AG09309 (cell line): ENCODE measurements at regions not wholly inside any gene's neighbourhood (a gene's known extent, or its start where the extent isn't known, plus 50 kb on each side); places are given as distances from the start of the nearest gene placed in this dataset.

ENCODE experiments used
- DNase-seq: peaks from one replicate; pipeline ENCODE4 v3.0.0-alpha.2; 2010; ENCODE audit warnings: low read depth
- H3K4me3 ChIP-seq: 2 replicates; pipeline ENCODE4 v1.5.1; 2011; ENCODE audit warnings: mild to moderate bottlenecking, low read depth, low read length, moderate library complexity; ENCODE audit not compliant: control insufficient read depth
- TF ChIP-seq, protein P1 (sequence below): IDR thresholded peaks from 2 replicates; pipeline ENCODE4 v1.5.1; 2011; ENCODE audit warnings: mild to moderate bottlenecking, low read depth, low read length, inconsistent platforms; ENCODE audit not compliant: insufficient read depth, control insufficient read depth; ENCODE audit errors: missing control alignments

DNA sequence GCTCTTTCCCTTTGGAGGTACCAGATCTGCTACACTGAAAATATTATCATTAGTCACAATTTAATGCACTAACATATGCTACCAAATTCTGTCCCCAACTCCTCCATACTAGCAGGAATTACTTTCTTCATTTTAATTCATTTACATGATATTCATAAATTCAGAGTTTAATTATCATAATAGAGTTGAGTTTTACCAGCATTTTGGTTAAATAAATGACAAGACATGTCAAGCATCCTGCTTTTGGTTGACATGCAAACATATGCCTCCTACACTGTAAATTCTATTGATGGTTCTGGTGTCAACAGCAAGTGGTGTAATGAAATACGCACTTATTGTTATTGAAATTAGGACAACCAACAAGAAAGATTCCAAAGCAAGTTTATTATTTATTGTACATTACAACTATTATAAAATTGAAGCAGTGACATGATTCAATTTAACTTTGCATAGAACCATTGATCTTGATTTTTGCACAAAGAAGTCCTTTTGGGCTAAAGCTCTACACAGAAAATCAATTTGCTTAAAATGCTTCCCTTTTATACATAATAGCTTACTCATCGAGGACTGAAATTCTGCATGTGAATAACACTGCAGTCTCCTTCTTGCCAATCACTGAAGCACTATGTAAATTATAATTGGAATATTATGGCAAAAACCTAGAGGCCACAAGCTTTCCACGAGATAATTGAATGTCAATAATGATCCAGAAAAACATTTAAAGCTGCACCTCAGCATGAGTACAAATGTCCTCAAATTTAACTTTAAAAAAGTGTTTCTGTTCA is 728.6 kb upstream of the ADGRL2 start:
- DNase-seq = no peak
- no peak overlapping the region for H3K4me3 ChIP-seq
- TF ChIP-seq, protein P1, sequence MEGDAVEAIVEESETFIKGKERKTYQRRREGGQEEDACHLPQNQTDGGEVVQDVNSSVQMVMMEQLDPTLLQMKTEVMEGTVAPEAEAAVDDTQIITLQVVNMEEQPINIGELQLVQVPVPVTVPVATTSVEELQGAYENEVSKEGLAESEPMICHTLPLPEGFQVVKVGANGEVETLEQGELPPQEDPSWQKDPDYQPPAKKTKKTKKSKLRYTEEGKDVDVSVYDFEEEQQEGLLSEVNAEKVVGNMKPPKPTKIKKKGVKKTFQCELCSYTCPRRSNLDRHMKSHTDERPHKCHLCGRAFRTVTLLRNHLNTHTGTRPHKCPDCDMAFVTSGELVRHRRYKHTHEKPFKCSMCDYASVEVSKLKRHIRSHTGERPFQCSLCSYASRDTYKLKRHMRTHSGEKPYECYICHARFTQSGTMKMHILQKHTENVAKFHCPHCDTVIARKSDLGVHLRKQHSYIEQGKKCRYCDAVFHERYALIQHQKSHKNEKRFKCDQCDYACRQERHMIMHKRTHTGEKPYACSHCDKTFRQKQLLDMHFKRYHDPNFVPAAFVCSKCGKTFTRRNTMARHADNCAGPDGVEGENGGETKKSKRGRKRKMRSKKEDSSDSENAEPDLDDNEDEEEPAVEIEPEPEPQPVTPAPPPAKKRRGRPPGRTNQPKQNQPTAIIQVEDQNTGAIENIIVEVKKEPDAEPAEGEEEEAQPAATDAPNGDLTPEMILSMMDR = no peak

DNA sequence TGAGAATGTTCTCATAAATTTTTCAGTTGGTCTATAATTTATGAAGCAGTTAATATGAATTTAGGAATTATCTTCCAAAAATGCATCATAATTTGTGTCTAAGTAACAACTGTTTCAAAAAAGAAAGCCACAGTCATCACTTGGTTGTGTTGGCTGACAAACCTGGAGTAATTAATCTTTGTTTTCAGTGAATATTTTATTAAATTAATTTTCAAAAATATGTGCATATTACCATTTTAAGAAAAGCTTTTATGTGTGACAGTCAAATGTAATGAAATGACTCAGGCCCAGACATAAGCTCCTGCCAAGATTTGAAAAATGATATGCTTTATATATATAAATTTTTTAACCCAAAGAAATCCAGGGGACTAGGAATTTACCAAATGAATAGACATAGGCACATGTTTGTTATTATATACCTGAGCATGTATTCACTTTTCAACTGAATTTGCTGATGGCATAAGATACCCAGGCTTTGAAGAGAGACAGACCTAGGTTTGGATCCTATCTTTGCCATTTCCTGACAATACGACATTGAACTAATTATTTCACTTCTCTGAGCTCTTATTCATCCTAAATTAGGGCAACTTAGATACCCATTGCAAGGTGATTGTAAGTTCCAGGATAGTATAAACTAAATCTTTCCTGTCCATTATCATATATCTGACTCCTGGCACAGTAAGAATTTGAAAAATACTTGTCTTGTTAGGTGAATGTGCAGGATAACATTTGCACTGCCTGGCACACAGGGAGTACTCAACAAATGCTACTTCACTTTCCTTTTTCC is 729.5 kb upstream of the ADGRL2 start:
- H3K4me3 ChIP-seq = no peak overlapping the region
- DNase-seq = no peak
- TF ChIP-seq, protein P1 = no peak

DNA sequence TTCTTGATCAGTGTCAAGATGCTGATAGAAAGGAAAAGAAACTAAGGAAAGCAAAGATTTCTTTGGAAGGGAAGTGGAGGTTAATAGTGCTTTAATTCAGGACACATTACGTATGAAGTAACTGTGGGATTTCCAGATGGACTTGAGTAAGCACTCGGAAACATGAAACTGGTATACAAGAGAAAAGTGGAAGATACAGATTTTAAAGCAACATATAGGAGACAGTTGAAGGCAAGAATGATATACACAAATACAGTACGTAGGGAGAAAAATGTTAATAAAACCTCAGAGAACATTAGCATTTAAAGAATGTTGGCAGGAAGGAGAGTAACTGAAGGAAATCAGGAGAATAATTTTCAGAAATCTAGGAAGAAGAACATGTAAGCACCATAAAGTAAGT is 730.9 kb upstream of the ADGRL2 start:
- no peak for DNase-seq
- no peak overlapping the region for H3K4me3 ChIP-seq
- TF ChIP-seq, protein P1 = no peak

DNA sequence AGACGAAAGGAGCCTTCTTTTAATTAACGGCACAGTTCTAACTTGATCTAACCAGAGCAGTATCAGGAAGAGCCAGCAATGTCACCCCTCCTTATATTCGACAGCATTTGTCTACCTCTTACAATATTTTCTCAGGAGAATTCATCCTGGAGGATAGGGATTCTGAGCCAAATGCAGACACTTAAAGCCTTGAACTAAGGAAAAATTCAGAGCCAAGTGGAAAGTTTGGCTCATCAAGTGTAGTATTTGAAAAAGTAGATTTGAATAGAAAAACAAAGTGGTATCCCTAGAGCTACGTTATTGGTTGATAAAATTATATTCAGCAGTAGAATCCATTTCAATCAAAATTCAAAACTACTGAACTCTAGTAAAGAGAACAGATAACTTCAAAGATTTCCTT is 732.0 kb upstream of the ADGRL2 start:
- TF ChIP-seq, protein P1 = no peak
- no peak for DNase-seq
- H3K4me3 ChIP-seq = no peak overlapping the region

DNA sequence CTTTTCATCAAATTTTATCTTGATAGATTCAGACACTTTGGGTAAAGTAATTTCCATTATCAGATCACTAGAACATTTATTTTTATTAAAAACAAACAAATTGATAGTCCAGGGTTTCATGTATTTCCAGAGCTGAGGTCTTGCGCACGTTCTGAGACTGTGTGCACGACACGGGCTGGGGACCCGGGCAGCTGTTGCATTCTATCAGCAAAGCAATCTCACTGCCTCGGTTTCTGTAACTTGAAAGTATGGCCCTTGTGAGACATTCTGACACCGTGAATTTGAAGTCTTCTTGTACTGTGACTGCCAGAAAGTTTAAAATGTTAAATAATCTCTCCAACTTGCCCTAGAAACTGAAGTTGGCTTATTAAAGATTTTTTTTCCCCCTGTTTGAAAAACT is 746.9 kb upstream of the ADGRL2 start:
- DNase-seq = no peak
- H3K4me3 ChIP-seq = no peak overlapping the region
- TF ChIP-seq, protein P1 = no peak

DNA sequence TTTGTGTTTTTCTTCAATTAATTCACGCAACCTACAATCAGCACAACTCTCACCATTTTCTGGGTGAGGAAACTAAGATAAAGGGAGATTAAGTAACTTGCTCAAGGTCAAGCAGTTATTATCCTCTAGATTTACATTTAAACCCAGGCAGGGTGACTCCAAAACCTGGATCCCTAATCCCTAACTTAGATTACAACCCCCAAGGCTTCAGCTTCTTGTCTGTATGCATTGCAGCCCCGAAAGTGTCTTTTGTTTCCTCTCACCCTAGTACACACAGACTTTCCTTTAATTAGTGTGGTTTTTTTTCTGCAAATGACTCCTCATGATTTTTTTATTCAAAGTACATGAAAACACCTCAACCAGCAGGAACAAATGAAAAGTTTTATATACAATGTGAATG is 748.6 kb upstream of the ADGRL2 start:
- H3K4me3 ChIP-seq = no peak overlapping the region
- TF ChIP-seq, protein P1 = no peak
- DNase-seq = no peak
